OCI-LY7 (cell line): ENCODE measurements at regions not wholly inside any gene's neighbourhood (a gene's known extent, or its start where the extent isn't known, plus 50 kb on each side); places are given as distances from the start of the nearest gene placed in this dataset.
"Not testable (repeated sequence)": the region's sequence is repeated elsewhere in the genome, so short reads cannot be mapped to it uniquely, and the experiment has no call there.

ENCODE experiments used
- EZH2phosphoT487 ChIP-seq: fragments of 200-600 bp; sonication (generic); IDR thresholded peaks from 2 replicates; pipeline ENCODE4 v1.6.1; 2018; ENCODE audit warnings: low read depth, borderline replicate concordance, mild to moderate bottlenecking, mixed run types, antibody characterized with exemption, low read length, moderate library complexity, mixed read lengths
- TF ChIP-seq, protein P1 (sequence below): fragments of 200-600 bp; sonication (generic); conservative IDR thresholded peaks from 2 replicates; pipeline ENCODE4 v1.5.1; 2014; ENCODE audit warnings: mild to moderate bottlenecking, antibody characterized with exemption, low read length, moderate library complexity, mixed read lengths

DNA sequence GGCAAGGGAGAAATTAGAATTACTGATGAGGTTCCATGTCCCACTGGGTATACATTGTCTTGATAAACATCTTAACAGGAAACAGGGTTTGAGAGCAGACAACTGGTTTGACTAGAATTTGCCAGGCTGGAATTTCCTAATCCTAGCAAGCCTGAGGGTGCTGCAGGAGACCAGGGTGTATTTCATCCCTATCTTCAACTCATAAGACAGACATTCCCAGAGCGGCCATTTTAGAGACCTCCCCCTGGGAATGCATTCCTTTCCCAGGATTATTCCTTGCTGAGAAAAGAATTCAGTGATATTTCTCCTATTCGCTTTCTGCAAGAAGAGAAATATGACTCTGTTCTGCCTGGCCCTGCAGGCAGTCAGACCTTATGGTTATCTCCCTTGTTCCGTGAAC, 859.3 kb upstream of the GBE1 start:
- TF ChIP-seq, protein P1, sequence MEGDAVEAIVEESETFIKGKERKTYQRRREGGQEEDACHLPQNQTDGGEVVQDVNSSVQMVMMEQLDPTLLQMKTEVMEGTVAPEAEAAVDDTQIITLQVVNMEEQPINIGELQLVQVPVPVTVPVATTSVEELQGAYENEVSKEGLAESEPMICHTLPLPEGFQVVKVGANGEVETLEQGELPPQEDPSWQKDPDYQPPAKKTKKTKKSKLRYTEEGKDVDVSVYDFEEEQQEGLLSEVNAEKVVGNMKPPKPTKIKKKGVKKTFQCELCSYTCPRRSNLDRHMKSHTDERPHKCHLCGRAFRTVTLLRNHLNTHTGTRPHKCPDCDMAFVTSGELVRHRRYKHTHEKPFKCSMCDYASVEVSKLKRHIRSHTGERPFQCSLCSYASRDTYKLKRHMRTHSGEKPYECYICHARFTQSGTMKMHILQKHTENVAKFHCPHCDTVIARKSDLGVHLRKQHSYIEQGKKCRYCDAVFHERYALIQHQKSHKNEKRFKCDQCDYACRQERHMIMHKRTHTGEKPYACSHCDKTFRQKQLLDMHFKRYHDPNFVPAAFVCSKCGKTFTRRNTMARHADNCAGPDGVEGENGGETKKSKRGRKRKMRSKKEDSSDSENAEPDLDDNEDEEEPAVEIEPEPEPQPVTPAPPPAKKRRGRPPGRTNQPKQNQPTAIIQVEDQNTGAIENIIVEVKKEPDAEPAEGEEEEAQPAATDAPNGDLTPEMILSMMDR = not testable (repeated sequence)
- TF ChIP-seq EZH2phosphoT487 = not testable (repeated sequence)
